Smooth muscle cell (in vitro differentiated cells): ENCODE measurements at regions not wholly inside any gene's neighbourhood (a gene's known extent, or its start where the extent isn't known, plus 50 kb on each side); places are given as distances from the start of the nearest gene placed in this dataset.

Experiments used
- DNase-seq: peaks from one replicate; lab custom pipeline; 2025; ENCODE audit not compliant: unreplicated experiment; lab: John Stamatoyannopoulos, UW
- H2AFZ ChIP-seq: fragments of 200-600 bp; sonication (generic); 2 replicates; pipeline ENCODE4 v1.6.0; 2016; ENCODE audit warnings: antibody characterized with exemption, low read depth, mild to moderate bottlenecking
- H3F3A ChIP-seq: fragments of 200-600 bp; sonication (generic); 2 replicates; pipeline ENCODE4 v1.6.0; 2017; ENCODE audit warnings: antibody characterized with exemption, low read depth
- H3K27ac ChIP-seq: fragments of 200-600 bp; sonication (generic); 2 replicates; pipeline ENCODE4 v1.5.1; 2016; ENCODE audit warnings: low read depth, mild to moderate bottlenecking
- H3K27me3 ChIP-seq: fragments of 200-600 bp; sonication (generic); 2 replicates; pipeline ENCODE4 v1.6.1; 2016; ENCODE audit warnings: low read depth, mild to moderate bottlenecking
- H3K36me3 ChIP-seq: fragments of 200-600 bp; sonication (generic); 2 replicates; pipeline ENCODE4 v1.5.1; 2016; ENCODE audit warnings: low read depth
- H3K4me1 ChIP-seq: fragments of 200-600 bp; sonication (generic); 2 replicates; pipeline ENCODE4 v1.5.1; 2016; ENCODE audit warnings: low read depth
- H3K4me2 ChIP-seq: fragments of 200-600 bp; sonication (generic); 2 replicates; pipeline ENCODE4 v1.6.0; 2016; ENCODE audit warnings: mild to moderate bottlenecking
- H3K4me3 ChIP-seq: fragments of 200-600 bp; sonication (generic); 2 replicates; pipeline ENCODE4 v1.5.1; 2016; ENCODE audit warnings: mild to moderate bottlenecking
- H3K79me2 ChIP-seq: fragments of 200-600 bp; sonication (generic); 2 replicates; pipeline ENCODE4 v1.6.0; 2016; ENCODE audit warnings: low read depth, mild to moderate bottlenecking
- H3K9ac ChIP-seq: fragments of 200-600 bp; sonication (generic); 2 replicates; pipeline ENCODE4 v1.6.0; 2016; ENCODE audit warnings: low read depth
- H3K9me3 ChIP-seq: fragments of 200-600 bp; sonication (generic); replicated peaks from 2 replicates; pipeline ENCODE4 v1.5.1; 2016; ENCODE audit warnings: low read depth
- H4K20me1 ChIP-seq: fragments of 200-600 bp; sonication (generic); 2 replicates; pipeline ENCODE4 v1.6.0; 2016; ENCODE audit warnings: low read depth
- WGBS: methylation state at CpG from one replicate; pipeline ENCODE4 v1.1.7; 2016; ENCODE audit warnings: low lambda C conversion rate; 5-methylcytosine and 5-hydroxymethylcytosine counted together
- TF ChIP-seq, protein P1 (sequence below): fragments of 200-600 bp; sonication (generic); IDR thresholded peaks from 2 replicates; pipeline ENCODE4 v1.5.1; 2017; ENCODE audit warnings: borderline replicate concordance, mild to moderate bottlenecking, antibody characterized with exemption; ENCODE audit not compliant: insufficient read depth, poor library complexity, severe bottlenecking

DNA sequence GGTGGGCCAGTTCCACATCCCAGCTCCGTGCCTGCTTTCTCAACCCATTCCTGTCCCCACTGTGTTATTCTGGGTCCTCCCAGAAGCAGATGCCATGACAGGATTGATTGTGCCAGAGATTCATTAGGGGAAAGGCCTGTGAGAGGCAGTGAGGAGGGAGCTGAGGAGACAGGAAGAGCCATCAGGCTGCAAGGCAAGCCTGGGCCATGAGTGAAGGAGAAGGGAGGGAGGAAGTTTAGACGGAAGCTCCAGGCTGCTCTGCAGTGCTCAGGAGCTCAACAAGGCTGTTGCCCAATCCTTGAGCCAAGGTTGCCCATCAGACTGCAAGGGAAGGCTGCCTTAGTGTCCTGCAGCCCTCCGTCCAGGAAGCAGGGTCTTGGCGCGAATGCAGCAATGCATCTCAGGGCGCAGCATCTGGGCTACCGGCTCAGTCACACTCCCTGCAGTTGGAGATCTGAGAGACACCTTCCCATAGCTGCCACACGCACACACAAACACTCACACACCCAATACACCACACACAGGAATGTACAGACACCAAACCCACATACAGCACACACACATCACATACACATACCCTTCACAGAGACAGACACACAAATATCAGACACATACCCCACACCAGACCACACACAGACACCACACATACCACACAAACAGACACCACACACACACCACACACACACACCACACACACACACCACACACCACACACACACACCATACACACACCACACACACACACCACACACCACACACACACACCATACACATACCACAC is 139.5 kb upstream of the NDUFV2 start:
- Histone ChIP-seq H2AFZ (no peak overlapping the region), H3K4me1 (no peaks in the 10 kb centered on the region), H3K4me2 (no peak overlapping the region), H4K20me1 (no peaks in the 10 kb centered on the region), H3K9ac (no peak overlapping the region), H3K9me3 (no peaks in the 10 kb centered on the region), H3K27ac (no peak overlapping the region), H3K4me3 (no peak overlapping the region), H3K79me2 (no peaks in the 10 kb centered on the region), H3K36me3 (no peaks in the 10 kb centered on the region), H3K27me3 (no peaks in the 10 kb centered on the region), H3F3A (no peaks in the 10 kb centered on the region)
- WGBS, result 90% methylated on average over 8 of the region's 8 CpGs
- TF ChIP-seq, protein P1, sequence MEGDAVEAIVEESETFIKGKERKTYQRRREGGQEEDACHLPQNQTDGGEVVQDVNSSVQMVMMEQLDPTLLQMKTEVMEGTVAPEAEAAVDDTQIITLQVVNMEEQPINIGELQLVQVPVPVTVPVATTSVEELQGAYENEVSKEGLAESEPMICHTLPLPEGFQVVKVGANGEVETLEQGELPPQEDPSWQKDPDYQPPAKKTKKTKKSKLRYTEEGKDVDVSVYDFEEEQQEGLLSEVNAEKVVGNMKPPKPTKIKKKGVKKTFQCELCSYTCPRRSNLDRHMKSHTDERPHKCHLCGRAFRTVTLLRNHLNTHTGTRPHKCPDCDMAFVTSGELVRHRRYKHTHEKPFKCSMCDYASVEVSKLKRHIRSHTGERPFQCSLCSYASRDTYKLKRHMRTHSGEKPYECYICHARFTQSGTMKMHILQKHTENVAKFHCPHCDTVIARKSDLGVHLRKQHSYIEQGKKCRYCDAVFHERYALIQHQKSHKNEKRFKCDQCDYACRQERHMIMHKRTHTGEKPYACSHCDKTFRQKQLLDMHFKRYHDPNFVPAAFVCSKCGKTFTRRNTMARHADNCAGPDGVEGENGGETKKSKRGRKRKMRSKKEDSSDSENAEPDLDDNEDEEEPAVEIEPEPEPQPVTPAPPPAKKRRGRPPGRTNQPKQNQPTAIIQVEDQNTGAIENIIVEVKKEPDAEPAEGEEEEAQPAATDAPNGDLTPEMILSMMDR, result no peak
- no peak for DNase-seq

DNA sequence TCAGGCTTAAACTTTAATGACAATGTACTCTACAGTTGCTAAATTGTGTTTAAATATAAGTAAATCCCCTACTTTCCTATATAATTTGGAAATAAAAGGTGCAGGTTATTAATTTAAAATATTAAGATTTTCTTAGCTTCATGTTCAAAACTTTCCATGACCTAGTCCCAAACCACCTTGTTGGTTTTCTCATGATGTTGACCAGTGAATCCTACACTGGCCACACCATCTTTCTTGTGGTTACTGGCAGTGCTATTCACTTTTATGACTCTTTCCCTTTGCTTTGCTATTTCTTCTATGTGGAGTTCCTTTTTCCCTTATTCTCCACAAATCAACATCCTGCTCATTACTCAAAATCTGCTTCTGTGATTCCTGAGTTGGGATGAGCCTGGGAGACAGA is 138.6 kb upstream of the NDUFV2 start:
- Histone ChIP-seq H3K4me3 (no peak overlapping the region), H3K4me2 (no peak overlapping the region), H3K27me3 (no peaks in the 10 kb centered on the region), H3K9ac (no peak overlapping the region), H3K36me3 (no peaks in the 10 kb centered on the region), H3K79me2 (no peaks in the 10 kb centered on the region), H4K20me1 (no peaks in the 10 kb centered on the region), H3K4me1 (no peaks in the 10 kb centered on the region), H3K27ac (no peak overlapping the region), H2AFZ (no peak overlapping the region), H3K9me3 (no peaks in the 10 kb centered on the region), H3F3A (no peaks in the 10 kb centered on the region)
- TF ChIP-seq, protein P1, result no peak
- DNase-seq, result no peak

DNA sequence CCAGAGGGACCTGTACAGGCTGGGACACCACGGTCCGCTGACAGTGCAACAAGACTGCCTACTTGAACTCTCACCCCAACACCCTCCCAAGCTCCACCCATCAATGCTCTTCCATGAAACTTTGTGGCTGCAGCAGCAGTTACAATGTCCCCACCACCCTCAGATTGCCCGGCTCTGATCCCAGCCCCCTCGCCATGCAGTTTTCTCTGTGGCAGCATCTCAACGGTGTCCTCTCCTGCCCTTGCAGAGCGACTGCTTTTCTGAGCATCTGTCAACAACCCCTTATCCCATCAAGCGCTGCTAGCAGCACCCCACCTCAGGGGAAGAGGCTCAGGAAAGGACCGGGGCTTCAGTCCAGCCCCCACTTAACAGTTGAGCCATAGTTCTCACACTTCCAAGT is 137.1 kb upstream of the NDUFV2 start:
- no peaks in the 10 kb centered on the region for H3K79me2 ChIP-seq
- H2AFZ ChIP-seq, result no peak overlapping the region
- no peaks in the 10 kb centered on the region for H3K36me3 ChIP-seq
- H3F3A ChIP-seq, result no peaks in the 10 kb centered on the region
- no peaks in the 10 kb centered on the region for H3K9me3 ChIP-seq
- no peaks in the 10 kb centered on the region for H4K20me1 ChIP-seq
- TF ChIP-seq, protein P1, result no peak
- no peak overlapping the region for H3K4me2 ChIP-seq
- WGBS, result 94% methylated on average over 8 of the region's 8 CpGs
- no peaks in the 10 kb centered on the region for H3K4me1 ChIP-seq
- no peak overlapping the region for H3K27ac ChIP-seq
- H3K27me3 ChIP-seq, result no peaks in the 10 kb centered on the region
- no peak overlapping the region for H3K4me3 ChIP-seq
- DNase-seq, result no peak
- no peak overlapping the region for H3K9ac ChIP-seq

DNA sequence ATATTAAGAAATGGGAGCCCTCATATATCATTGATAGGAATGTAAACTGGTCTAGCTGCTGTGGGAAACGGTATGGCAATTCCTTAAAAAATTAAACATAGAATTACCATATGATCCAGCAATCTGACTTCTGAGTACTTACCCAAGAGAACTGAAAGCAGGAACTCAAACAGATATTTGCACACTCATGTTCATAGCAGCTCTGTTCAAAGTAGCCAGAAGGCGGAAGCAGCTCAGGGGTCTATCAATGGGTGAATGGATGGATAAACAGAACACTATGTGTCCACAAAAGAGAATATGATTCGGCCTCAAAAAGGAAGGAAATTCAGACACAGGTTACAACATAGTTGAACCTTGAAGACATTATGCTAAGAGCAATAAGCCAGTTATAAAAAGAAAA is 135.7 kb upstream of the NDUFV2 start:
- DNase-seq, result no peak
- WGBS, result 93% methylated on average over 3 of the region's 3 CpGs

More for the DNA sequence above, 135.7 kb upstream of the NDUFV2 start:
- Histone ChIP-seq H3K4me2 (no peak overlapping the region), H3K9ac (no peak overlapping the region), H3K4me1 (no peaks in the 10 kb centered on the region), H3K27me3 (no peaks in the 10 kb centered on the region), H3K9me3 (no peaks in the 10 kb centered on the region), H3K36me3 (no peaks in the 10 kb centered on the region), H2AFZ (no peak overlapping the region), H3K79me2 (no peaks in the 10 kb centered on the region), H4K20me1 (no peaks in the 10 kb centered on the region), H3F3A (no peaks in the 10 kb centered on the region), H3K4me3 (no peak overlapping the region), H3K27ac (no peak overlapping the region)
- TF ChIP-seq, protein P1, result no peak
